ACHN (cell line): ENCODE measurements at regions not wholly inside any gene's neighbourhood (a gene's known extent, or its start where the extent isn't known, plus 50 kb on each side); places are given as distances from the start of the nearest gene placed in this dataset.
"Not testable (repeated sequence)": the region's sequence is repeated elsewhere in the genome, so short reads cannot be mapped to it uniquely, and the experiment has no call there.

Experiments used
- DNase-seq: peaks from one replicate; pipeline ENCODE4 v3.0.0-alpha.2; 2015
- in situ Hi-C: cut with HindIII; loops from 2 replicates; pipeline ENCODE4 v1.10.0; 2017; ENCODE audit warnings: low sequenced_read_pairs, low pct_ligation_motif_present, low pct_unique_long_range_greater_than_20kb

DNA sequence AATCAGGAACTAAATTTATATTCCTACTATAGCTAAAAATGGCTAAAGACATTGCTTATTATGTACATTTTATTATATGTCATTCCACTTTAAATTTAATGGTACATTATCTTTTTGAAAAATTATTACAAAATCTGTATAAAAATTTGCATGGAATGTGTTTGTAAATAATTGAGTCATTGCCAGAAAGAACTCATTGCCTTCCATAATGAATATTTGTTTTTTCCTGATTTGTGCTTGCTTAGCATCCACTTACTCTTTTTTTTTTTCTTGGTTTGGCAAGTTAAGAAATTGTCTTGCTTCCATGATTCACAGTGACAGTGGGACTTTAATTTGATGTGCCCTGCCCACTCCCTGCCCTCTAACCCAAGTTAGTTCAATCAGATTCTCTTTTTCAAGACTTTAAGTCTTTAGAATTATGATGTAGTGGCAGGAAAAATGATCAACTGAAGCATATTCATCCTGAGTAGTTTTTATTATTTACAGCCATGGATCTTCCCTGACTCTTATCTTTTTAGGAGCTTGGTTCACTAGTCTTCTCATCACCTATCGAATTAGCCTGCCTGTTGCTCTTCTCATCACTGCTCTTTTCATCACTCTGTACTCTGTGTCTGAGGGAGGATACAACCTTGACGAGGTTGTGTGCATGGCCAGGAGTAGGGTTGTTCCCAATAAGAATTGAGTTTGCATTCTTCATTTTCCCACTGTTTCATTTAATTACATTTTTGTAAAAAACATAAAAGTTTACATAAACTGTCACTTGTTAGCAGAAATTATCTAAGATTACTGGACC, 442.0 kb downstream of the BTG1 start:
- in situ Hi-C loops: no loop called here
- DNase-seq: no peak

DNA sequence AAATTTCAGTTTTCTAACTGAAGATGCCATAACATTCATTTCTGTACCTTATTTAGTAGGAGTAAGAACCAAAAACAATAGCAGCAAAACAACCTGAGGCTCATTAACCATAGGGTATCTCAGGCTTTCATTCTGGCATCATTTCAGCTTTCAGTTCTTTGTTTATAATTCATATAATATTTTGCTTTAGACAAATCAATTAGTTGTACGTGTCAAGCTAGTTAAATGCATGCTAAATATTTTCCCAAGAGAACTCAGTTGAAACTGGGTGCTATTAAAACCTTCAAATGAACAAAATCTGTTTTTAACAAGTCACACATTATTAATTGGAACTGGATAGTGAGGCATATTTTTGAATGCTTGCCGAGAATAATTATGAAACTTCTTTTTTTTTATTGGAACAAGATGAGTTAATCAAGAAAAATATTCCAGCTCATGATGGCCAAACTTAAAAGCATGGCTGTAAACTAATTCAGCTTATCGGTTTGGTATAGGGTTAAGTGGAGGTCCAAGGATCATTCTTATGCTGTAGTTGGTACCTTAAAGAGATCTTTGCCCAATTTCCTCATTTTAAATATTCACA, 442.7 kb downstream of the BTG1 start:
- in situ Hi-C loops: no loop called here
- no peak for DNase-seq

DNA sequence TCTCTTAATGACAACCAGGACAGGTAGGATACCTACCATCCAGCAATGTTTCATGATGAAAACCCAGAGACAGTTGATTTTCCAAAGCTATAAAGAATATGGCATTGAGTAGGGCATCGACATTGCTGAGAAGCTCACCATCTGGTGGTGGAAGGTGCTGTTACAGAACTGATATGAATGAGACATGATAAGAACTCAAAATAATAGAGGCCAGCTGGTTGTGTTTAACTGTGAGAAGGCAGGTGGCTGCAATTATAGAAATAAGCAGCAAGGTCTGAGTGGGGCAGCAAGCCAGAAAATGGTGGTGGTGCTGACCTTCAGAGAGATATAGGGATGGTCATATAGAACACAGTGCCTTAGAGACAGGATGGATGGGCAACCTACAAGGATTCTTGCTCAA, 449.7 kb downstream of the BTG1 start:
- DNase-seq: no peak
- in situ Hi-C loops: no loop called here

DNA sequence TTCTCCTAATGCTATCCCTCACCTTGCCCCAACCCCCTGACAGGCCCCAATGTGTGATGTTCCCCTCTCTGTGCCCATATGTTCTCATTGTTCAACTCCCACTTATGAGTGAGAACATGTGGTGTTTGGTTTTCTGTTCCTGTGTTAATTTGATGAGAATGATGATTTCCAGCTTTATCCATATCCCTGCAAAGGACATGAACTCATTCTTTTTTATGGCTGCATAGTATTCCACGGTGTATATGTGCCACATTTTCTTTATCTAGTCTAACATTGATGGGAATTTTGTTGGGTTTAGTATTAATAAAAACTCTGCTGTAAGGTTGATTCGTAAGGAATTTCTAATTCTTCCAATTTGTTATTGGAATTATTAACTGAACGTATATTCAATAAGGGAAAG, 450.2 kb downstream of the BTG1 start:
- in situ Hi-C loops: not testable (repeated sequence)

DNA sequence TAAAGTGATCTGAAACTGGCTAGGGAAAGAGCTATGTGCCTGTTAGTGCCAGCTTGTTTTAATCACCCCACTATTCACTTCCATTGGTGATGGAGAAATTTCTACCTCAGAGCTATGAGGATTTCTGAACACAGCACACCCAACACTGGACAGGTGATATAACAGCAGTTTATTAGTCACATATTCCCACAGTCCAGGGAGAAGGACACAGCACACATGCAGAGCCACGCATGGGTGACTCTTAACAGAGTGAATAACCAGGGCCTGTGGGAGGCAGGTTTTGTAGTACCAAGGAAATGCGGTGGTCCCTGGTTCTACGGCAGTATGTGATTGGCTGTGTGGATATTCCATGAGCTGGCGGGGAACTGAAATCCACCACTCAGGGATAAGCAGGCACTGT, 455.1 kb downstream of the BTG1 start:
- in situ Hi-C loops: no loop called here
- DNase-seq: no peak

More for the DNA sequence above, 450.2 kb downstream of the BTG1 start:
- not testable (repeated sequence) for DNase-seq

DNA sequence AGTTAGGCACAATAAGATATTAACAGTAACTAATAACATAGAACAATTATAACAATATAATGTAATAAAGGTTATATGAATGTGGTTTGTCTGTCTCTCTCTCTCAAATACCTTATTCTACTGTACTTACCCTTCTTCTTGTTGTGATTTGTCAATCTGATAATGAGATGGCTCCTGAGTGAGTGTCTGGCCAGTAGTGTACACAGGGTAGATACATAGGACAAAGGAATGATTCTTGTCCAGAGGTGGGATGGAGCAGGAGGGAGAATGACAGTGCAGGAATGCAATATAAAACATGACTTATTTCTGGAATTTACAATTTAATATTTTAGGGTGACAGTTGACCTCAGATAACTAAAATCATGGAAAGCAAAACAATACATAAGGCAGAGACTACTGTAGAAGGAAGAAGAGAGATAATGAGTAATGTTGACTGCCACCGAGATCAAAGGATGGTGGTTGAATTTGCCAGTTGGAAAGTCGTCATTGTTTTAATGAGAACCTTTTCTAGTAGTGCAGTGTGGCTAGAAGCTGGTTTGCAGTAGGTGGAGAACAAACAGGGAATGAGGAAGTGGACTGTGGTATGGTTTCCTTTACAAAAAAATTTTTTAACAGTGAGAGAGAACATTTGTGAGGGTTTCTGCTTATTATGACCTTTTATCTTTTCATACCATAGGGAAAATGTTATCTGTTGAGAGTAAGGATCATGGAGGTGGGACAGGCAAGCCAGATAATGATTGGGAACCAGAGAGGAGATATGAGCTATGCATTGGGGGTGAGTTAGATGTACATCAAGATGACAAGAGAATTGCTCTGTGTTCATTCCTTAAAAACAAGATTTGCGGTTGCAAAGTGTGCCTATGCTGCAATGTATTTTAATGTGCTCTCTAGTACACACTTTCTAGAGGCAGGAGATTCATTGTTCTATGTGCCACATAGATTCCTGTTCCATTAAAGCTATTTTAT, 458.3 kb downstream of the BTG1 start:
- DNase-seq: no peak
- in situ Hi-C loops: no loop called here

DNA sequence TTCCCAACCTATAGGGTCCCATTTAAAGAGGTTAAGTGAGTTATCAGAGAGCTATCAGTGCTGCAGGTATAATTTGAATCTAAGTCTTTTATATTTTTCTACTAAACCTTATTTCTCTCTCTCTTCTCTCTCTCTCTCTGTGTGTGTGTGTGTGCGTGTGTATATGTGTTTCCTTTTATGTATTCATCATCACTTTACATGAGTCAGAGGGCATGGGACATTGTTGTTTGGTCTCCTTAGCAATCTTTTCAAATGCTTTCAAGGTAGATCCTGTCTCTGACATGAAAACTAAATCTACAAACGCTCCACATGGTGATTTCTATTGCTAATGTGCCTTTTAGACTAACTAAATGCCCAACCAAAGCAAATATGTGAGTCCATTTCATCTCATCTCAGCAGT, 459.7 kb downstream of the BTG1 start:
- in situ Hi-C loops: no loop called here
- DNase-seq: no peak

DNA sequence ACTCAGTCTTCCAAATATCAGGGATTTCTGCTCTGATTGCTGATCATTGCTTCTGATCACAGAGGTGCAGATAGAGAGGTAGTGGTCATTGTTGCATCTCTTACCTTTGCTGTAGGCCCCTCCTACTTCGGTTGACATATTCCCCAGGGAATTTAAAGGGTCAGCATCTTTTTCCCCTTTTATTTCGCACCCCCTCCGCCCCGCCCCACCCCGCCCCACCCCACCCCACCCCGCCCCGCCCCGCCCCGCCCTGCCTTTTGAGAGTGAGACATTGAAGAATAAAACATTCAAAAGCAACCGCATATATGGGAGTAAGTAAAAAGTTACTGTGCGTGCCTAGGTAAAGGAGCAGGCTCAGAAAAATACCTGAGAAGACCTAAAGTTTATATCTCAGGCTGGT, 463.9 kb downstream of the BTG1 start:
- no peak for DNase-seq
- in situ Hi-C loops: no loop called here

DNA sequence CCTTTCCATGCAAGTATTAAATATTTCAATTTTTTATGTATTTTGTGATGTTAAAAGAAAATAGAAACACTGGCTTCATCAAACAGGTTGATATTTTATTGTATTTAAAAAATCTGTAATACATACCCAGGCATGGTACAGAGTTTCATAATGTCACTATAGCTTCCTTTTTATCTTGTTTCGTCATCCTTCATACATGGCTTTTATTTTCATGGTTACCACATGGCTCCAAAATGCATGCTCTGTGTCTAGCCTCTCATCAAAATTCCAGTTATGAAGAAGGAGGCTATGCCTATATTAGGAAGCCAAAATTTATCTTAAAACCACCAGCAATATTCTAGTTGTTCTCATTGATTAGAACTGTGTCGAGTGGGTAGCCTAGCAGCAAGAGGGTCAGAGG, 464.8 kb downstream of the BTG1 start:
- no peak for DNase-seq
- in situ Hi-C loops: no loop called here

DNA sequence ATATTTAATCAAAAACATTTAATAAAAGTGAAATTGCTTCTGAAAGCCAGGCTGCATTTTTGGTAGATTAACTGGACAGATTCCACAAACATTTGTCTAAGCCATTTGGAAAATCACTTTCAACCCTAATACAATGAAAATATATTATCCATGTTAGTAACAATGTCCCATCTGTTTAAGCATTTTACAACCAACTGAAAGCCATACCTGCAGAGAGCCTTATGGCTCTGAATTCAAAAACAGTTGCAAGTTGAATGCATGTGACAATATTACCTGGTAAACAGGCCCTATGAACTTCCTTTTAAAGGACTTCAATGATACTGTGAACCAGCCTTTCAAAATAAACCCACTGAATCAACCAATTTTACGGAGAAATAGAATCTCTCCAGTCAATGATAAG, 468.1 kb downstream of the BTG1 start:
- no peak for DNase-seq
- in situ Hi-C loops: no loop called here

DNA sequence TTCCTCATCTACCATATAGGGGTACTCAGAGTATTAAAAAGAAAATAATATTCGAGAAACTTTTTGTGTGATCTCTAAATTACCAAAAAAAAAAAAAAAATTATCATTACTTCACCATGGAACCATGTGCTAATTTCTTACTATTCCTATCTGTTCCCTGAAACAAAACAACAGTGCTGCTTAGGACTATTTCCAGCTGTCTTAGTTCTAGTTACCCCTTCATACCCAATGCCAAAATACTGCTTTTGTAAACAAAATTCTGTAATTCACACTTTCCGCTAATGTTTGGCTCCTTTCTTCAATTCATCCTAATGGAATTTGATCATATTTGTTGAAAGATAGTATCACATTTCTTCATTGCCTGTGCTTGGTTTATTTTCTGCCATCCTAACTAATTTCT, 470.2 kb downstream of the BTG1 start:
- in situ Hi-C loops: no loop called here
- DNase-seq: no peak

DNA sequence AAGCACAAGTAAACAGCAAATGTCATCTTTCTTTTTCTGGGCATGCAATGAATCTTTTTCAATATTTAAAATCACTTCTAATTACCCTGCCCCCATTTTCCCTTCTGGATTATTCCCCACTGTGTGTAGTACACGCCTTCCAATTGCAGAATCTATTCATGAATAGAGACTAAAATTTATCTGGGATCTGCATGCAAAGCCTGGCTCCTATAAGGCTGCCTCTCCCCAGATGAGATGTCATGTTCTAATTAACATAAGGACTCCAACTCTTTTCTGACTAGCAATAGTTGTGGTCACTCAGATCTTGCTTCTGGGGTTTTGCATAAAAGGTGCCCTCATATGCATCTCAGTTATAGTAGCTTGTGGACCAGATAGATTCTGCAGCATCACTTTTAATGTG, 473.5 kb downstream of the BTG1 start:
- in situ Hi-C loops: no loop called here
- DNase-seq: no peak

DNA sequence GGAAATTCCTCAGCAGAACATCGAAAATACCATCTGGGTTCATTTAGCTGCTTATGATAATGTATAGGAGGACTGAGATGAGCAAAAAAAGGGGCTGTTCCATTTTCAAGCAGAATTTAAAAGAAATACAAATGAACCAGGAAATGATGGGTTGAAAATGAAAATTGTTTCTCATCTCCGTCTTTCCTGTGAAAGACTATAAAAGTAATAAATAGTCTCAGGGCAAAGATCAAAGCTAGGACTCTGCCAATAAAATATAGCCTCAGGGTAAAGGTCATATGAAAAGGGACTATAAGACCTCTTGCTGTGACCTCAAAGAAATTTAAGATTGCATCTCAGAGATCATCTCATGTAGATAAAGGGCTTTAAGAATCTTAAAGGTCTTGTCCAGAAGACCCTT, 478.0 kb downstream of the BTG1 start:
- in situ Hi-C loops: no loop called here
- DNase-seq: no peak

DNA sequence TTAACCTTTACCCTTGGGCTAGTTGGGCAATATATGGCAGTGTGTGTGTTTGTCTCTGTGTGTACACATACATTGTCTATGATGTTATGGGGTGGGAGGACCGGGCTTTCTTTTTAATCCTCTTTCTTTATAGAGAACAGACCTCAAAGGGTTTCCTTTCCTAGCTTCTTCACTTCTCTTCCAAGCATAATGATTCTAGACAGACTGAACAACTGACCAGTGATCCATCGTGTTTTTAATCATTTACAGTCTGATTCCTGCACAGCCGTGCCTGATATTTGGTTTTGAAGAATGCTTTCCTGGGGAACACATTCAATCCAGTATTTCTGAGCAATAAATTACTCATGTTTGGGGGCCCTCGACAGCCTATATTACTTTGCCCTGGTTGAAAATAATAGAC, 481.1 kb upstream of the DCN start:
- in situ Hi-C loops: no loop called here
- no peak for DNase-seq

DNA sequence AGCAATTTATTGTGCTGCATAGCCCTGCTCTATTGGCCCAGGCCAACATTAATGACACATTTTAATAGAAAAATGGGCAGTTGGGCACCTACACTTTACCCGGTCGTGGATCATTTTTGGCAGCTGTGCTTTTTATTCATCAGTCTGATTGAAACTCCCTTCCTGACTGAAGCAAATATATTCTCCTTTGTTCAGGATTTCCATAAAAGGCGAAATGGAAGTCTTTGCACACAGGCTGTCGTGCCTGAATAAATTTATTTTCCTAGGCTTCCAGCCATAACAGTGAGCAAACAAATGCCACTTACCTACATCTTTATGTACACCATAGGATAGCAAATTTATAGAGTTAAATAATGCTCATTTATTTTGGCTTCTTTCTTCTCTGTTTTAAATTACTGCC, 480.7 kb upstream of the DCN start:
- in situ Hi-C loops: no loop called here
- DNase-seq: no peak

DNA sequence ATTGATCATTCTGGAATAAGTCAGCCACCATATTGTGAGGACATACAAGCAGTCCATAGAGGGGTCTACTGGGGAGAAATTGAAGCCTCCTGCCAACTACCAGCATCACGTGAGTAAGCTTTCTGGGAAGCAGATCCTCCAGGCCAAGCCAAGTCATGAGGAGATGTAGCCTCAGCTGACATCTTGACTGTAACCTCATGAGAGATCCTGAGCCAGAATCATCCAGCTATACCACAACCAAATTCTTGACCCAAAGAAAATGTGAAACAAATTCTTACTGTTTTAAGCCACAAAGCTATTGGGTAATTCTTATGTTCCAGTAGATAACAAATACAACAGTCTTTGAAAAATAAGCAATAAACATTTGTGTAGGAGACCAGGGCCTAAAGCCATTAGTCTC, 479.4 kb upstream of the DCN start:
- DNase-seq: no peak
- in situ Hi-C loops: no loop called here

DNA sequence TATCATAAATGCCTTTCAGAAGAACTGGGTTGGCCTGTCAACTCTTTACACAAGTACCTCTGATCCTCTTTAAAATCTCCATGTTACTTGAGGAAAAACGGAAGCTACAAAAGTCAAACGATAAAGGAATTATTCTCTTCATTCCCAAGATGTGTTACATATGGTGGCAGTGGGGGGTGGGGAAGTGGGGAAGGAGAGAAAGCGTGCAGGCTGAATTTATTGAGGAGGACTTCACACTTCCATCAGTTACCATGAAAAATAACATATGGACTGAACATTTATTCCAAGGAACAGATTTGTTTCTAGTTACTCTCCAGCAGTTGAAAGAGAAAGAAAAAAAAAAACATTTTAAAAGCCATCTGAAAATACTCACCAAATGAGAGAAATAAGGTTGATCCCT, 474.4 kb upstream of the DCN start:
- in situ Hi-C loops: no loop called here
- DNase-seq: no peak

DNA sequence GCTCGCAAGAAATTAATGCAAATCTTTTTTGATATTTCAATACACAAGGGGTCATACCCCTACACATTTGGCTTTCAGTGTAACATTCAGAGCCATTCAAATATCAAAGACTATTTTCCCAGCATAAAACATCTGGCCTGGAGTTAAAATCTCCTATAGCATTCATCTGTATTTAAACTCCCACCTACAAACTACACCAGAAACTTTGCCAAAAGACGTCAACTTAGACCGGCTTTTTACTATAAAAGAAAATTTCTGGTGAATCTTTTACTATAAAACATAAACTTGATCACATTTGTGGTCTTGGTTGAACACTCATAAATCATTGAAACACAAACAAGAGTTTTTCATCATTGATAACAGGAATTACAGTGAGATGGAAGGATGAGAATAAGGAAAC, 473.3 kb upstream of the DCN start:
- DNase-seq: no peak
- in situ Hi-C loops: no loop called here

DNA sequence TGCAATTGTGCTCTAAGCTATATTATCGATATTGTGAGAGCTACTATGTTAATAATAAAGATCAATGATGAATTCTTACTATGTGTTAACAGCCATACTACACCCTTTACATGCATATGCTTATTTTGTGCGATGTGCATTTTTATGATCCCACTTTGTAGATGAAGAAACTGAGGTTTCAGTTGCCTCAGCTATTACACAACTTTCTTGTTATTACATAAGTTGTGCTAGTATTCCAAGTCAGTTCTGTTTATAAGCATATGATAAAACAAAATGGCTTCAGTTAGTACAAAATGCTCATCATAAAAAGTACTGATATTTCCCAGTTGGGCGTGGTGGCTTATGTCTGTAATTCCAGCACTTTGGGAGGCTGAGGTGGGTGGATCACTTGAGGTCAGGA, 471.5 kb upstream of the DCN start:
- DNase-seq: no peak
- in situ Hi-C loops: no loop called here
